ENCODE measurements at regions not wholly inside any gene's neighbourhood (a gene's known extent, or its start where the extent isn't known, plus 50 kb on each side); places are given as distances from the start of the nearest gene placed in this dataset.
A peak's percentile ranks its signal among the peaks of the same experiment; 100 is the strongest.

GRCh38 chrX:13252726-13253125, 67.1 kb downstream of the ATXN3L start:
- H3K4me3 Mint-ChIP-seq: no peak overlapping the region
- peaks cover 2 to 10% of the 10 kb centered on the region in 2 donors for H3K9me3 Mint-ChIP-seq
- peaks cover 0 to 18% of the 10 kb centered on the region in 2 donors for H3K27me3 Mint-ChIP-seq
- peaks cover 33 to 48% of the 10 kb centered on the region in 2 donors for H3K4me1 Mint-ChIP-seq
- H3K36me3 Mint-ChIP-seq: peaks cover 3 to 10% of the 10 kb centered on the region in 2 donors
- ATAC-seq (replicated peaks): no peak
- H3K27ac Mint-ChIP-seq: peak overlapping the region; percentile 75
- DNase-seq: no peak

GRCh38 chrX:13250826-13251580, 68.8 kb downstream of the ATXN3L start:
- DNase-seq (no peak), ATAC-seq (replicated peaks) (no peak)
- peaks cover 24 to 35% of the 10 kb centered on the region in 2 donors for H3K4me1 Mint-ChIP-seq
- no peak overlapping the region for H3K27ac Mint-ChIP-seq
- H3K36me3 Mint-ChIP-seq: peaks cover under 1 to 7% of the 10 kb centered on the region in 2 donors
- peaks cover 0 to 11% of the 10 kb centered on the region in 2 donors for H3K9me3 Mint-ChIP-seq
- peaks cover 0 to 15% of the 10 kb centered on the region in 2 donors for H3K27me3 Mint-ChIP-seq
- no peak overlapping the region for H3K4me3 Mint-ChIP-seq

- Mint-ChIP-seq H3K9me3 (peaks cover 0 to 11% of the 10 kb centered on the region in 2 donors), H3K4me3 (no peak overlapping the region), H3K27me3 (peaks cover 0 to 8% of the 10 kb centered on the region in 2 donors), H3K27ac (no peak overlapping the region), H3K4me1 (peaks cover 11 to 19% of the 10 kb centered on the region in 2 donors), H3K36me3 (peaks cover 0 to 7% of the 10 kb centered on the region in 2 donors)
- no peak for DNase-seq
- no peak for ATAC-seq (replicated peaks)
Observed at GRCh38 chrX:13248867-13249486, 70.9 kb downstream of the ATXN3L start.

GRCh38 chrX:13239272-13239671, 80.6 kb downstream of the ATXN3L start:
- Mint-ChIP-seq H3K27ac (no peak overlapping the region), H3K4me1 (peaks cover 6 to 10% of the 10 kb centered on the region in 2 donors), H3K27me3 (peaks cover 0 to 32% of the 10 kb centered on the region in 2 donors), H3K4me3 (no peak overlapping the region), H3K9me3 (no peaks in the 10 kb centered on the region), H3K36me3 (peaks cover 0 to 3% of the 10 kb centered on the region in 2 donors)
- DNase-seq (no peak), ATAC-seq (replicated peaks) (no peak)

- peak in 1 of 2 donors; percentile 31 for ATAC-seq (replicated peaks)
Observed at GRCh38 chrX:13235930-13236329, 83.9 kb downstream of the ATXN3L start.

GRCh38 chrX:13232484-13232883, 87.4 kb downstream of the ATXN3L start:
- H3K9me3 Mint-ChIP-seq: peaks cover 0 to 3% of the 10 kb centered on the region in 2 donors
- DNase-seq (no peak), ATAC-seq (replicated peaks) (no peak)
- H3K27ac Mint-ChIP-seq: no peak overlapping the region
- H3K4me1 Mint-ChIP-seq: peaks cover 0 to 7% of the 10 kb centered on the region in 2 donors
- no peaks in the 10 kb centered on the region for H3K36me3 Mint-ChIP-seq
- peaks cover 0 to 14% of the 10 kb centered on the region in 2 donors for H3K27me3 Mint-ChIP-seq
- H3K4me3 Mint-ChIP-seq: no peak overlapping the region

More at GRCh38 chrX:13235930-13236329, 83.9 kb downstream of the ATXN3L start:
- no peak overlapping the region for H3K27ac Mint-ChIP-seq
- peaks cover 0 to 3% of the 10 kb centered on the region in 2 donors for H3K9me3 Mint-ChIP-seq
- peaks cover 0 to 30% of the 10 kb centered on the region in 2 donors for H3K27me3 Mint-ChIP-seq
- H3K4me1 Mint-ChIP-seq: peaks cover 6 to 14% of the 10 kb centered on the region in 2 donors
- H3K4me3 Mint-ChIP-seq: no peak overlapping the region
- H3K36me3 Mint-ChIP-seq: no peaks in the 10 kb centered on the region
- no peak for DNase-seq

GRCh38 chrX:13226214-13226613, 93.6 kb downstream of the ATXN3L start:
- H3K4me1 Mint-ChIP-seq: peaks cover 0 to under 1% of the 10 kb centered on the region in 2 donors
- ATAC-seq (replicated peaks): no peak
- no peaks in the 10 kb centered on the region for H3K36me3 Mint-ChIP-seq

GRCh38 chrX:13223868-13224567, 95.8 kb downstream of the ATXN3L start:
- Mint-ChIP-seq H3K27ac (no peak overlapping the region), H3K27me3 (peaks cover 0 to 19% of the 10 kb centered on the region in 2 donors), H3K9me3 (peaks cover 1 to 4% of the 10 kb centered on the region in 2 donors), H3K36me3 (no peaks in the 10 kb centered on the region), H3K4me1 (peaks cover 3 to 4% of the 10 kb centered on the region in 2 donors), H3K4me3 (no peak overlapping the region)
- no peak for DNase-seq
- ATAC-seq (replicated peaks): no peak

More at GRCh38 chrX:13226214-13226613, 93.6 kb downstream of the ATXN3L start:
- DNase-seq: no peak
- Mint-ChIP-seq H3K9me3 (peaks cover 1 to 4% of the 10 kb centered on the region in 2 donors), H3K27me3 (peaks cover 0 to 16% of the 10 kb centered on the region in 2 donors), H3K4me3 (no peak overlapping the region), H3K27ac (no peak overlapping the region)

GRCh38 chrX:13220916-13221315, 98.9 kb downstream of the ATXN3L start:
- ATAC-seq (replicated peaks) (no peak), DNase-seq (no peak)
- H3K4me3 Mint-ChIP-seq: no peak overlapping the region
- peaks cover 3 to 9% of the 10 kb centered on the region in 2 donors for H3K4me1 Mint-ChIP-seq
- peaks cover 0 to 25% of the 10 kb centered on the region in 2 donors for H3K27me3 Mint-ChIP-seq
- no peak overlapping the region for H3K27ac Mint-ChIP-seq
- peaks cover 0 to 1% of the 10 kb centered on the region in 2 donors for H3K9me3 Mint-ChIP-seq
- H3K36me3 Mint-ChIP-seq: no peaks in the 10 kb centered on the region

GRCh38 chrX:13219991-13220764, 99.7 kb downstream of the ATXN3L start:
- H3K4me1 Mint-ChIP-seq: peaks cover 3 to 12% of the 10 kb centered on the region in 2 donors
- DNase-seq (no peak), ATAC-seq (replicated peaks) (no peak)
- peaks cover 0 to 25% of the 10 kb centered on the region in 2 donors for H3K27me3 Mint-ChIP-seq
- H3K9me3 Mint-ChIP-seq: peaks cover 0 to 1% of the 10 kb centered on the region in 2 donors
- no peak overlapping the region for H3K27ac Mint-ChIP-seq
- no peaks in the 10 kb centered on the region for H3K36me3 Mint-ChIP-seq
- no peak overlapping the region for H3K4me3 Mint-ChIP-seq

- peaks cover 5 to 15% of the 10 kb centered on the region in 2 donors for H3K4me1 Mint-ChIP-seq
- peaks cover 0 to 3% of the 10 kb centered on the region in 2 donors for H3K36me3 Mint-ChIP-seq
- H3K4me3 Mint-ChIP-seq: no peak overlapping the region
- ATAC-seq (replicated peaks) (no peak), DNase-seq (no peak)
- H3K9me3 Mint-ChIP-seq: peaks cover 3 to 4% of the 10 kb centered on the region in 2 donors
- no peak overlapping the region for H3K27ac Mint-ChIP-seq
- H3K27me3 Mint-ChIP-seq: peaks cover 0 to 25% of the 10 kb centered on the region in 2 donors
Observed at GRCh38 chrX:13218758-13219157, 101.1 kb downstream of the ATXN3L start.

- peaks cover 0 to 3% of the 10 kb centered on the region in 2 donors for H3K36me3 Mint-ChIP-seq
- ATAC-seq (replicated peaks): no peak
- peaks cover 2 to 4% of the 10 kb centered on the region in 2 donors for H3K9me3 Mint-ChIP-seq
- no peak overlapping the region for H3K27ac Mint-ChIP-seq
- peaks cover 4 to 14% of the 10 kb centered on the region in 2 donors for H3K4me1 Mint-ChIP-seq
- DNase-seq: no peak
- H3K27me3 Mint-ChIP-seq: peaks cover 0 to 12% of the 10 kb centered on the region in 2 donors
- no peak overlapping the region for H3K4me3 Mint-ChIP-seq
Observed at GRCh38 chrX:13216139-13216538, 103.7 kb downstream of the ATXN3L start.

GRCh38 chrX:13215729-13216128, 104.1 kb downstream of the ATXN3L start:
- Mint-ChIP-seq H3K9me3 (peaks cover 2 to 4% of the 10 kb centered on the region in 2 donors), H3K36me3 (peaks cover 0 to 3% of the 10 kb centered on the region in 2 donors), H3K4me3 (no peak overlapping the region), H3K27ac (no peak overlapping the region), H3K4me1 (peaks cover 1 to 11% of the 10 kb centered on the region in 2 donors), H3K27me3 (peaks cover 0 to 10% of the 10 kb centered on the region in 2 donors)
- no peak for DNase-seq
- ATAC-seq (replicated peaks): no peak

Measured in stimulated activated naive B cell treated with anti-CD40 and anti-IgM and Interleukin-4, amounts not matched to agents 10 μg/mL and 1 μg/mL and 100 μg/mL, for 72 hours (primary cell).